ENCODE measurements at regions not wholly inside any gene's neighbourhood (a gene's known extent, or its start where the extent isn't known, plus 50 kb on each side); places are given as distances from the start of the nearest gene placed in this dataset.

GRCh38 chr10:8319704-8320103, 265.2 kb downstream of the GATA3 start:
- TF ChIP-seq, protein P1, sequence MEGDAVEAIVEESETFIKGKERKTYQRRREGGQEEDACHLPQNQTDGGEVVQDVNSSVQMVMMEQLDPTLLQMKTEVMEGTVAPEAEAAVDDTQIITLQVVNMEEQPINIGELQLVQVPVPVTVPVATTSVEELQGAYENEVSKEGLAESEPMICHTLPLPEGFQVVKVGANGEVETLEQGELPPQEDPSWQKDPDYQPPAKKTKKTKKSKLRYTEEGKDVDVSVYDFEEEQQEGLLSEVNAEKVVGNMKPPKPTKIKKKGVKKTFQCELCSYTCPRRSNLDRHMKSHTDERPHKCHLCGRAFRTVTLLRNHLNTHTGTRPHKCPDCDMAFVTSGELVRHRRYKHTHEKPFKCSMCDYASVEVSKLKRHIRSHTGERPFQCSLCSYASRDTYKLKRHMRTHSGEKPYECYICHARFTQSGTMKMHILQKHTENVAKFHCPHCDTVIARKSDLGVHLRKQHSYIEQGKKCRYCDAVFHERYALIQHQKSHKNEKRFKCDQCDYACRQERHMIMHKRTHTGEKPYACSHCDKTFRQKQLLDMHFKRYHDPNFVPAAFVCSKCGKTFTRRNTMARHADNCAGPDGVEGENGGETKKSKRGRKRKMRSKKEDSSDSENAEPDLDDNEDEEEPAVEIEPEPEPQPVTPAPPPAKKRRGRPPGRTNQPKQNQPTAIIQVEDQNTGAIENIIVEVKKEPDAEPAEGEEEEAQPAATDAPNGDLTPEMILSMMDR (IDR thresholded peaks at IDR 0.05) = no peak
- TF ChIP-seq POLR2A (IDR thresholded peaks at IDR 0.05) = no peak

Measured in thyroid gland (tissue), 4 donors.